H9 (cell line): ENCODE measurements at regions not wholly inside any gene's neighbourhood (a gene's known extent, or its start where the extent isn't known, plus 50 kb on each side); places are given as distances from the start of the nearest gene placed in this dataset.

Source experiments
- DNase-seq: peaks from one replicate; pipeline ENCODE4 v3.0.0-alpha.2; 2017
- H2AFZ ChIP-seq: one replicate; pipeline ENCODE4 v1.6.1; 2013; ENCODE audit warnings: mild to moderate bottlenecking, low read length, control low read depth, moderate library complexity
- H2AK5ac ChIP-seq: 2 replicates; pipeline ENCODE4 v1.6.1; 2013; ENCODE audit warnings: low read length, control low read depth, mixed read lengths; ENCODE audit not compliant: insufficient read length
- H2BK120ac ChIP-seq: one replicate; pipeline ENCODE4 v1.6.1; 2013; ENCODE audit warnings: low read depth, mild to moderate bottlenecking, low read length, control low read depth, inconsistent platforms; ENCODE audit not compliant: poor library complexity, severe bottlenecking
- H2BK12ac ChIP-seq: 2 replicates; pipeline ENCODE4 v1.6.1; 2013; ENCODE audit warnings: low read length, control low read depth, mixed read lengths, low read depth; ENCODE audit not compliant: insufficient read length
- H2BK15ac ChIP-seq: 2 replicates; pipeline ENCODE4 v1.6.1; 2013; ENCODE audit warnings: low read depth, low read length, control low read depth
- H2BK20ac ChIP-seq: one replicate; pipeline ENCODE4 v1.6.1; 2013; ENCODE audit warnings: low read depth, mild to moderate bottlenecking, low read length, control low read depth, inconsistent platforms; ENCODE audit not compliant: poor library complexity, severe bottlenecking
- H2BK5ac ChIP-seq: 2 replicates; pipeline ENCODE4 v1.6.1; 2013; ENCODE audit warnings: low read length, control low read depth, mixed read lengths; ENCODE audit not compliant: insufficient read length
- H3K14ac ChIP-seq: 2 replicates; pipeline ENCODE4 v1.6.1; 2013; ENCODE audit warnings: low read length, control low read depth; ENCODE audit not compliant: insufficient read depth
- H3K18ac ChIP-seq: 2 replicates; pipeline ENCODE4 v1.6.1; 2013; ENCODE audit warnings: low read depth, mild to moderate bottlenecking, mixed read lengths, low read length, control low read depth; ENCODE audit not compliant: insufficient read length
- H3K23ac ChIP-seq: 2 replicates; pipeline ENCODE4 v1.6.1; 2013; ENCODE audit warnings: low read length, control low read depth, mixed read lengths, low read depth; ENCODE audit not compliant: insufficient read length
- H3K23me2 ChIP-seq: 2 replicates; pipeline ENCODE4 v1.6.1; 2013; ENCODE audit warnings: low read depth, mild to moderate bottlenecking, mixed read lengths, low read length, control low read depth; ENCODE audit not compliant: insufficient read length, poor library complexity, severe bottlenecking
- H3K27ac ChIP-seq: 2 replicates; pipeline ENCODE4 v1.5.1; 2013; ENCODE audit warnings: low read length, control low read depth, mixed read lengths, low read depth; ENCODE audit not compliant: insufficient read length
- H3K27me3 ChIP-seq: 2 replicates; pipeline ENCODE4 v1.6.1; 2013; ENCODE audit warnings: low read length, control low read depth, inconsistent platforms; ENCODE audit not compliant: insufficient read depth
- H3K4ac ChIP-seq: 2 replicates; pipeline ENCODE4 v1.6.1; 2013; ENCODE audit warnings: low read depth, mild to moderate bottlenecking, control low read depth, inconsistent platforms, low read length, moderate library complexity
- H3K4me1 ChIP-seq: 2 replicates; pipeline ENCODE4 v1.6.1; 2013; ENCODE audit warnings: low read length, control low read depth, inconsistent platforms; ENCODE audit not compliant: insufficient read depth
- H3K4me2 ChIP-seq: 2 replicates; pipeline ENCODE4 v1.6.1; 2013; ENCODE audit warnings: low read length, control low read depth, mixed read lengths; ENCODE audit not compliant: insufficient read length, insufficient read depth
- H3K56ac ChIP-seq: 2 replicates; pipeline ENCODE4 v1.6.1; 2013; ENCODE audit warnings: low read depth, mild to moderate bottlenecking, mixed read lengths, low read length, control low read depth; ENCODE audit not compliant: insufficient read length
- H3K79me1 ChIP-seq: 2 replicates; pipeline ENCODE4 v1.6.1; 2013; ENCODE audit warnings: low read depth, mild to moderate bottlenecking, moderate library complexity, low read length, control low read depth, inconsistent platforms; ENCODE audit not compliant: insufficient read depth, poor library complexity, severe bottlenecking
- H3K79me2 ChIP-seq: 2 replicates; pipeline ENCODE4 v1.6.1; 2013; ENCODE audit warnings: low read length, control low read depth, inconsistent platforms; ENCODE audit not compliant: insufficient read depth
- H3K9ac ChIP-seq: 2 replicates; pipeline ENCODE4 v1.6.1; 2013; ENCODE audit warnings: low read length, control low read depth, mixed read lengths; ENCODE audit not compliant: insufficient read length; ENCODE audit errors: extremely low read depth
- H3K9me3 ChIP-seq: one replicate; pipeline ENCODE4 v1.6.1; 2013; ENCODE audit warnings: low read depth, low read length, inconsistent platforms; ENCODE audit not compliant: control insufficient read depth
- H3T11ph ChIP-seq: one replicate; pipeline ENCODE4 v1.6.1; 2013; ENCODE audit warnings: mild to moderate bottlenecking, low read length, control low read depth, inconsistent platforms
- H4K20me1 ChIP-seq: one replicate; pipeline ENCODE4 v1.6.1; 2013; ENCODE audit not compliant: control insufficient read depth, insufficient read length, insufficient read depth
- H4K5ac ChIP-seq: 2 replicates; pipeline ENCODE4 v1.6.1; 2013; ENCODE audit warnings: low read depth, mild to moderate bottlenecking, mixed read lengths, low read length, control low read depth; ENCODE audit not compliant: insufficient read length
- H4K8ac ChIP-seq: replicated peaks from 2 replicates; pipeline ENCODE4 v1.6.1; 2013; ENCODE audit warnings: low read length, control low read depth, mixed read lengths, low read depth; ENCODE audit not compliant: insufficient read length
- H4K91ac ChIP-seq: 2 replicates; pipeline ENCODE4 v1.6.1; 2013; ENCODE audit warnings: low read depth, mild to moderate bottlenecking, moderate library complexity, mixed read lengths, low read length, control low read depth; ENCODE audit not compliant: insufficient read length
- H3K27ac Mint-ChIP-seq, 3 experiments: 2 replicates in 2 of 3; 3 replicates in 1 of 3; pipeline ENCODE4 v1.8.0; 2020 to 2021; ENCODE audit warnings: mixed read lengths in 3 of 3, mild to moderate bottlenecking in 1 of 3, moderate library complexity in 1 of 3
- H3K27me3 Mint-ChIP-seq: 2 replicates; pipeline ENCODE4 v1.8.0; 2021; ENCODE audit warnings: low read depth, mild to moderate bottlenecking, moderate library complexity, mixed read lengths
- H3K36me3 Mint-ChIP-seq, 3 experiments: 2 replicates in 2 of 3; 3 replicates in 1 of 3; pipeline ENCODE4 v1.8.0; 2020 to 2021; ENCODE audit warnings: low read depth in 3 of 3, mixed read lengths in 3 of 3; ENCODE audit not compliant: insufficient read depth in 1 of 3
- H3K4me1 Mint-ChIP-seq, 2 experiments: 2 replicates each; pipeline ENCODE4 v1.8.0; 2020; ENCODE audit warnings: mixed read lengths in 2 of 2
- H3K4me3 Mint-ChIP-seq, 2 experiments: 2 replicates in 1 of 2; 3 replicates in 1 of 2; pipeline ENCODE4 v1.8.0; 2020 to 2021; ENCODE audit warnings: mild to moderate bottlenecking in 2 of 2, mixed read lengths in 2 of 2, moderate library complexity in 1 of 2
- H3K9me3 Mint-ChIP-seq, 2 experiments: 2 replicates in 1 of 2; 3 replicates in 1 of 2; pipeline ENCODE4 v1.8.0; 2020; ENCODE audit warnings: mild to moderate bottlenecking in 2 of 2, mixed read lengths in 2 of 2, moderate library complexity in 1 of 2
- WGBS: extraction: QIAGEN DNeasy Blood & Tissue Kit; methylation state at CpG from one replicate; pipeline ENCODE4 v1.1.7; 2013; ENCODE audit warnings: missing lambda C conversion rate, low lambda C conversion rate, mixed read lengths; ENCODE audit not compliant: insufficient read length; ENCODE audit errors: extremely low coverage; 5-methylcytosine and 5-hydroxymethylcytosine counted together
- TF ChIP-seq, protein P1 (sequence below): fragments of 200-600 bp; sonication (generic); conservative IDR thresholded peaks from 3 replicates; pipeline ENCODE4 v1.8.0; 2021; ENCODE audit warnings: antibody characterized with exemption, mild to moderate bottlenecking

DNA sequence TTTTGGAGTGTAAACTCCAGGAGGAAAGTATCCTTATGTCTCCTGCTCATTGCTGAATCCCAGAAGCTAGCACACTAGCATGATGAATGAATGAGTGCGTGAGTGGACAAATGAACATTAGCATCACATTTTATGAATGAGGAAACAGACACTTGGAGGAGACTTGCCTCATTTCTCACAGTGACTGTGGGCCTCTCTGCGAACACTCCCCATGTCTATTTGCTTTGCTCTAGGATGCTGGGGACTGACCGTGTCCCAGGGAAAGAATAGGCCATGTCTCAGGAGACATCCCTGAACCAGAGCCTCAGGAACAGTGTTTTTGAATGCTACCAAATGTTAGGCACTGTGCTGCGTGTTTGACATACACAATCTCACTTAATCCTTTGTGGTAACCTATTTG lies 140.9 kb downstream of the OMA1 start:
- H3K23ac ChIP-seq, result no peak overlapping the region
- no peak overlapping the region for H3K18ac ChIP-seq
- TF ChIP-seq, protein P1, sequence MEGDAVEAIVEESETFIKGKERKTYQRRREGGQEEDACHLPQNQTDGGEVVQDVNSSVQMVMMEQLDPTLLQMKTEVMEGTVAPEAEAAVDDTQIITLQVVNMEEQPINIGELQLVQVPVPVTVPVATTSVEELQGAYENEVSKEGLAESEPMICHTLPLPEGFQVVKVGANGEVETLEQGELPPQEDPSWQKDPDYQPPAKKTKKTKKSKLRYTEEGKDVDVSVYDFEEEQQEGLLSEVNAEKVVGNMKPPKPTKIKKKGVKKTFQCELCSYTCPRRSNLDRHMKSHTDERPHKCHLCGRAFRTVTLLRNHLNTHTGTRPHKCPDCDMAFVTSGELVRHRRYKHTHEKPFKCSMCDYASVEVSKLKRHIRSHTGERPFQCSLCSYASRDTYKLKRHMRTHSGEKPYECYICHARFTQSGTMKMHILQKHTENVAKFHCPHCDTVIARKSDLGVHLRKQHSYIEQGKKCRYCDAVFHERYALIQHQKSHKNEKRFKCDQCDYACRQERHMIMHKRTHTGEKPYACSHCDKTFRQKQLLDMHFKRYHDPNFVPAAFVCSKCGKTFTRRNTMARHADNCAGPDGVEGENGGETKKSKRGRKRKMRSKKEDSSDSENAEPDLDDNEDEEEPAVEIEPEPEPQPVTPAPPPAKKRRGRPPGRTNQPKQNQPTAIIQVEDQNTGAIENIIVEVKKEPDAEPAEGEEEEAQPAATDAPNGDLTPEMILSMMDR, result no peak
- H2AFZ ChIP-seq, result no peak overlapping the region
- H3K9me3 Mint-ChIP-seq, result no peaks in the 10 kb centered on the region
- H4K5ac ChIP-seq, result no peak overlapping the region
- H3K4ac ChIP-seq, result no peak overlapping the region
- H3K56ac ChIP-seq, result no peak overlapping the region
- no peak overlapping the region for H2AK5ac ChIP-seq
- H4K20me1 ChIP-seq, result no peaks in the 10 kb centered on the region
- no peak overlapping the region for H4K8ac ChIP-seq
- no peak overlapping the region for H3K4me3 Mint-ChIP-seq
- no peaks in the 10 kb centered on the region for H3K79me2 ChIP-seq
- H3K23me2 ChIP-seq, result no peaks in the 10 kb centered on the region
- H2BK120ac ChIP-seq, result no peak overlapping the region
- H3K27ac Mint-ChIP-seq, result no peak overlapping the region
- H3K4me1 ChIP-seq, result no peaks in the 10 kb centered on the region
- no peak for DNase-seq
- peaks cover 0 to 3% of the 10 kb centered on the region in 2 experiments; a peak in 1 of 4 replicates for H3K4me1 Mint-ChIP-seq
- no peak overlapping the region for H2BK15ac ChIP-seq
- no peaks in the 10 kb centered on the region; a peak in 1 of 7 replicates for H3K36me3 Mint-ChIP-seq
- H3K79me1 ChIP-seq, result no peaks in the 10 kb centered on the region
- H3K14ac ChIP-seq, result no peak overlapping the region
- H3K27me3 Mint-ChIP-seq, result no peaks in the 10 kb centered on the region
- H3K9me3 ChIP-seq, result no peaks in the 10 kb centered on the region
- H2BK20ac ChIP-seq, result no peak overlapping the region
- H4K91ac ChIP-seq, result no peak overlapping the region
- no peak overlapping the region for H2BK12ac ChIP-seq
- H3K27ac ChIP-seq, result no peak overlapping the region
- H3K4me2 ChIP-seq, result no peak overlapping the region
- no peak overlapping the region for H3T11ph ChIP-seq
- no peak overlapping the region for H3K9ac ChIP-seq
- no peak overlapping the region for H2BK5ac ChIP-seq
- WGBS, result no CpG with 5 or more reads among the region's 4 CpGs
- H3K27me3 ChIP-seq, result no peaks in the 10 kb centered on the region
